Inflammatory macrophage treated with lipopolysaccharide for 4 hours (primary cell): ENCODE measurements at regions not wholly inside any gene's neighbourhood (a gene's known extent, or its start where the extent isn't known, plus 50 kb on each side); places are given as distances from the start of the nearest gene placed in this dataset.

ENCODE experiments used
- DNase-seq: peaks from one replicate; pipeline ENCODE4 v3.0.0-alpha.2; 2020

GRCh38 chr2:133773854-133774653 is 205.8 kb upstream of the NCKAP5 start:
- DNase-seq = no peak

GRCh38 chr2:133774654-133775015 is 206.4 kb upstream of the NCKAP5 start:
- DNase-seq = no peak

- DNase-seq = no peak
Measured at GRCh38 chr2:133776936-133777573, 208.8 kb upstream of the NCKAP5 start.

GRCh38 chr2:133777574-133777960 is 209.3 kb upstream of the NCKAP5 start:
- no peak for DNase-seq

GRCh38 chr2:133780099-133780996 is 212.1 kb upstream of the NCKAP5 start:
- DNase-seq = peak; percentile 25

GRCh38 chr2:133780997-133781513 is 212.8 kb upstream of the NCKAP5 start:
- DNase-seq = no peak

GRCh38 chr2:133787207-133787606 is 218.9 kb upstream of the NCKAP5 start:
- no peak for DNase-seq

GRCh38 chr2:133787651-133788050 is 219.4 kb upstream of the NCKAP5 start:
- no peak for DNase-seq

- DNase-seq = no peak
Measured at GRCh38 chr2:133788386-133788785, 220.1 kb upstream of the NCKAP5 start.

GRCh38 chr2:133789743-133790142 is 221.5 kb upstream of the NCKAP5 start:
- DNase-seq = no peak

GRCh38 chr2:133790711-133791110 is 222.4 kb upstream of the NCKAP5 start:
- no peak for DNase-seq

- no peak for DNase-seq
Measured at GRCh38 chr2:133791191-133791590, 222.9 kb upstream of the NCKAP5 start.

GRCh38 chr2:133792223-133792622 is 224.0 kb upstream of the NCKAP5 start:
- DNase-seq = no peak

GRCh38 chr2:133794114-133794513 is 225.9 kb upstream of the NCKAP5 start:
- DNase-seq = no peak

- no peak for DNase-seq
Measured at GRCh38 chr2:133801946-133802345, 233.7 kb upstream of the NCKAP5 start.

- no peak for DNase-seq
Measured at GRCh38 chr2:133802409-133803039, 234.3 kb upstream of the NCKAP5 start.

GRCh38 chr2:133806564-133806963 is 238.3 kb upstream of the NCKAP5 start:
- no peak for DNase-seq

GRCh38 chr2:133809485-133809884 is 241.2 kb upstream of the NCKAP5 start:
- DNase-seq = no peak

- no peak for DNase-seq
Measured at GRCh38 chr2:133810559-133810958, 242.3 kb upstream of the NCKAP5 start.

- DNase-seq = peak; percentile 16
Measured at GRCh38 chr2:133811409-133812125, 243.3 kb upstream of the NCKAP5 start.

- no peak for DNase-seq
Measured at GRCh38 chr2:133812826-133813617, 244.8 kb upstream of the NCKAP5 start.
